ENCODE measurements at regions not wholly inside any gene's neighbourhood (a gene's known extent, or its start where the extent isn't known, plus 50 kb on each side); places are given as distances from the start of the nearest gene placed in this dataset.

DNA sequence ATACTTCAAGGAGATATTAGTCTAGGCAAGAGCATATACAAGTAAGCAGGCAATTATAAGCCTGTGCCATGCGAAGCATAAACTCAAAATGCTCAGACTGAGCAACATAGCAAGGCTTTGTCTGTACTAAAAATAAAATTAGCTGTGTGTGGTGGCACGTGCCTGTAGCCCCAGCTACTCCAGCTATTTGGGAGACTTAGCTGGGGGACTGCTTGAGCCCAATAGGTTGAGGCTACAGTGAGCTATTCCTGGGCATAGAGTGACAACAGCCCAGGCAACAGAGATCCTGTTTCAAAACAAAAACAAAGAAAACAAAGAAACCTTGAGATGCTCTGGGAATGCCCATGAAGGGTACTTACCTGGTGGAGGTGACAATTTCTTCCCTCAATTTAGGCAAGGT is 130.5 kb upstream of the ZNF608 start:
- H3K36me3 Mint-ChIP-seq (ENCODE audit: low read depth) = no peaks in the 10 kb centered on the region
- TF ChIP-seq, protein P1, sequence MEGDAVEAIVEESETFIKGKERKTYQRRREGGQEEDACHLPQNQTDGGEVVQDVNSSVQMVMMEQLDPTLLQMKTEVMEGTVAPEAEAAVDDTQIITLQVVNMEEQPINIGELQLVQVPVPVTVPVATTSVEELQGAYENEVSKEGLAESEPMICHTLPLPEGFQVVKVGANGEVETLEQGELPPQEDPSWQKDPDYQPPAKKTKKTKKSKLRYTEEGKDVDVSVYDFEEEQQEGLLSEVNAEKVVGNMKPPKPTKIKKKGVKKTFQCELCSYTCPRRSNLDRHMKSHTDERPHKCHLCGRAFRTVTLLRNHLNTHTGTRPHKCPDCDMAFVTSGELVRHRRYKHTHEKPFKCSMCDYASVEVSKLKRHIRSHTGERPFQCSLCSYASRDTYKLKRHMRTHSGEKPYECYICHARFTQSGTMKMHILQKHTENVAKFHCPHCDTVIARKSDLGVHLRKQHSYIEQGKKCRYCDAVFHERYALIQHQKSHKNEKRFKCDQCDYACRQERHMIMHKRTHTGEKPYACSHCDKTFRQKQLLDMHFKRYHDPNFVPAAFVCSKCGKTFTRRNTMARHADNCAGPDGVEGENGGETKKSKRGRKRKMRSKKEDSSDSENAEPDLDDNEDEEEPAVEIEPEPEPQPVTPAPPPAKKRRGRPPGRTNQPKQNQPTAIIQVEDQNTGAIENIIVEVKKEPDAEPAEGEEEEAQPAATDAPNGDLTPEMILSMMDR (IDR thresholded peaks at IDR 0.05) = no peak
- H3K27ac Mint-ChIP-seq = no peak overlapping the region
- H3K27me3 Mint-ChIP-seq (ENCODE audit: insufficient read depth) = peaks cover 3% of the 10 kb centered on the region; the same call in 1 of the 2 replicates
- H3K4me1 Mint-ChIP-seq (ENCODE audit: low read depth) = no peaks in the 10 kb centered on the region
- no peak overlapping the region for H3K4me3 Mint-ChIP-seq
- no peak for DNase-seq
- no peaks in the 10 kb centered on the region for H3K9me3 Mint-ChIP-seq

DNA sequence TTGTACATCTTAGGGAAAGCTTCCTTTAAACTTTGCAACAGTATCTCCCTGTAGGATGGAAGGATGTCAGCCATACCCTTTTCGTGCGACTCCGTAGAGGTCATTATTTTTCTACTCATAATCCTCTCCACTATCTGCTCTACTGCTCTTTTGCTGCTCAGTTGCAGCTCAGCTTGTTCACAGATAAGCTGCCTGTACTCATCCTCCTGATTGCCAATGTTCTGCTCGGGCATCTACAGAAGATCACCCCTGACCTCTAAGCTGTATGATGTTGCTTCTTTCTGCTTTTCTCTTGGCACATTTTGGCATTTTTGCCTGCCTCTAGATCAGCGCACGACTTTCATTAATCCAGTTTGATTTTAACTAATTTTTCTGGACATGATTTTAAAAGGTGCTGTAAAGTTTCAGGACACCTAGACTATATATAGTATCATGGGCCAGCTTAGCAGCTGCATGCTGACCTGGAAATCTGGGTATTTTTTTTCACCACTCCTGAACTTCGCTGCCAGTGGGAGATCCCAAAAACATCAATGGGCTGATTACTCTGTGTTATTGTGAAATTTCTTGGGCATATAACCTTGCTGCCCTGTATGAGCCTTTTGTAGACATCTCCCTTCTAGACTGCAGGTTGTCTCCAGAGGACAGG is 131.2 kb upstream of the ZNF608 start:
- TF ChIP-seq, protein P1 (IDR thresholded peaks at IDR 0.05) = no peak
- no peak for DNase-seq
- Mint-ChIP-seq H3K27ac (no peak overlapping the region), H3K4me3 (no peak overlapping the region), H3K36me3 (ENCODE audit: low read depth) (no peaks in the 10 kb centered on the region), H3K27me3 (ENCODE audit: insufficient read depth) (peaks cover 3% of the 10 kb centered on the region; the same call in 1 of the 2 replicates), H3K4me1 (ENCODE audit: low read depth) (no peaks in the 10 kb centered on the region), H3K9me3 (no peaks in the 10 kb centered on the region)

DNA sequence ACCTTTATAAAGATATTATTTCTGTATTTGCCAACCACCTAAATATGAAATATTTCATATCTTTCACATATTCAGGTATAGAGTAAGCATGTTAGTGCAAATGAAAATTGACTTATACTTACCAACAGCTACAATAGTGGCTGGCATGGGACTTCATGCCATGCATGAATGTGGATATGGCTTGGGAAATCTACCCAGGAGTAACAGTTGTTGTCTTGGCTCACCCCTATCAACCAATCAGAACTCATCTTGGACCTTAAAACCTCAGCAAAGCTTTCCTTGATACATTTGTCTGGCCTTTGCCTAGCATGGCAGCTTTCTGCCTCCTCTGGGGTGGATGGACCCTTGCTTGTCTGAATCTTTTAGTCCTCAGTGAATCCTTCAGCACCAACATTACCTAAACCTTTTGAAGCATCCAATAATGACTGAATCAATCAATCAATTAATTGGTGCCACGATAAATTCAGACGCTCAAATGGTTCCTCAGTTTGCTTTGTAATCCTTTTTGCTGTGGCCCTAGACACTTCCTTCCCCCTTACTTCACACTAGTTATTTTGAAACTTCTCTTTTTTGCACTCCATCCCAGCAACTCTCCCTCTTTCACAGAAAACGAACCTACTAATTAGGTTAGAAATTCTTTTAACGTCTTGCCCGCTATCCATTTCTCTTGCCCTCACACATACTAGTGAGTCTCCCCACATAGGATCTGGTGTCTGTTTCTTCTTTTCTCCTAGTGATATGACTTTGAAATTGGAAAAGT is 132.3 kb upstream of the ZNF608 start:
- H3K4me3 Mint-ChIP-seq = no peak overlapping the region
- DNase-seq = no peak
- H3K27me3 Mint-ChIP-seq (ENCODE audit: insufficient read depth) = peaks cover 3% of the 10 kb centered on the region; the same call in 1 of the 2 replicates
- H3K27ac Mint-ChIP-seq = no peak overlapping the region
- TF ChIP-seq, protein P1 (IDR thresholded peaks at IDR 0.05) = no peak
- no peaks in the 10 kb centered on the region for H3K4me1 Mint-ChIP-seq (ENCODE audit: low read depth)
- no peaks in the 10 kb centered on the region for H3K36me3 Mint-ChIP-seq (ENCODE audit: low read depth)
- no peaks in the 10 kb centered on the region for H3K9me3 Mint-ChIP-seq

DNA sequence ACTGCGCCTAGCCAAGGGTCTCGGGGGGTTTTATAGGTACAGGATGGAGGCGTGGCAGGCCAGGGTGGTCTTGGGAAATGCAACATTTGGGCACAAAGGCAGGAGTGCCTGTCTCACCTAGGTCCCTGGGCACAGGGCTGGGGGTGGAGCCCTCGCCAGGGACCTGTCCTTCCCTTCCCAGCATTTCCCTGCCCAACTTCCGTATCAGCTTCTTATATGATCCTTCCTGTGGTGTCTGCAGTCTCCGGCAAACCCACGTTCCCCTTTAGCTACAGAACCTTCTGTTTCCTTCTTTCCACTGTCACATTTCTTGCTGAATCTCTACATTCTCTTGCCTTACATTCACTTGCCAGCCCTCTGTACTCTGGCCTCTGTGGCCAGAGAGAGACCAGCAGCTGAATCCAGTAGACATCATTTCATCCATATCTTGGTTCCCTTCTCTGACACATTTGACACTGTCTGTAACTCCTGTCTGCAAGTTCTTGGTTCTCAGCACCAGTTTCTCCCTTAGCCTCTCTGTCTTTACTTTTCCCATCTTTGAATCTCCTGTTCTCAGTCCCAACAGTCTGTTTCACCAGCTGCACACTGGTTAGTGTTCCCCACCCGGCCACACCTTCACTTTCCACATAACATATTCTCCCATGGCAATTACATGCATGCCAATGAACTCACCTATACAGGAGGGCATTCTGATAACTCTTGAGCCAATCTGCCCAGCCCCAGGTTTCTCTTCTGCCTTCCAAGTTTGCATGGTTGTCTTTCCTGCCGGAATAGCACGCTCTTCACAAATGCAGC is 134.7 kb upstream of the ZNF608 start:
- H3K4me1 Mint-ChIP-seq (ENCODE audit: low read depth) = no peaks in the 10 kb centered on the region
- no peak overlapping the region for H3K4me3 Mint-ChIP-seq
- no peak overlapping the region for H3K27ac Mint-ChIP-seq
- no peaks in the 10 kb centered on the region for H3K9me3 Mint-ChIP-seq
- DNase-seq = no peak
- H3K27me3 Mint-ChIP-seq (ENCODE audit: insufficient read depth) = no peaks in the 10 kb centered on the region
- H3K36me3 Mint-ChIP-seq (ENCODE audit: low read depth) = no peaks in the 10 kb centered on the region
- TF ChIP-seq, protein P1 (IDR thresholded peaks at IDR 0.05) = no peak

DNA sequence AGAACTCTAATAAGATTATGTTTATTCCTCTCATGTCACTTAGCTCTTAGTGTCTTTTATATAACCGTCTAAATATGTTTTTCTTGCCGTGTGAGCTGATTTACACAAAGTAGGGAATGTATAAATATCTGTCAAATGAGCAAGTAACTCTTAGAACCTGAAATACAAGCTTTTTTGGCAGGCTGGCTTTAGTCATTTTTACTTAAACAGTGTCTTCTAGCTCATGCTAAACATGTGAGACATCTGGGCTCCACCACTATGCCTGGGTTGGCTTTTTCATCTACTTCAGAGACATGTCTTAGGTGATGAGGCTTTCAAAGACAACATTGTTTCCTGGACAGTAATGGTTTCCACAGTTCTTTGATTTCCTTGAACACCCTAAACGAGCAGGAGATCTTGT is 137.2 kb upstream of the ZNF608 start:
- Mint-ChIP-seq H3K4me3 (no peak overlapping the region), H3K36me3 (ENCODE audit: low read depth) (no peaks in the 10 kb centered on the region), H3K4me1 (ENCODE audit: low read depth) (no peaks in the 10 kb centered on the region), H3K9me3 (no peaks in the 10 kb centered on the region), H3K27ac (no peak overlapping the region), H3K27me3 (ENCODE audit: insufficient read depth) (no peaks in the 10 kb centered on the region; the same call in 1 of the 2 replicates)
- DNase-seq = no peak
- TF ChIP-seq, protein P1 (IDR thresholded peaks at IDR 0.05) = no peak

Measured in HFFc6 (cell line).